Fibroblast of skin of right quadriceps (primary cell): ENCODE measurements at regions not wholly inside any gene's neighbourhood (a gene's known extent, or its start where the extent isn't known, plus 50 kb on each side); places are given as distances from the start of the nearest gene placed in this dataset.
"Not testable (repeated sequence)": the region's sequence is repeated elsewhere in the genome, so short reads cannot be mapped to it uniquely, and the experiment has no call there.

Source experiments
- DNase-seq: peaks from one replicate; pipeline ENCODE4 v3.0.0-alpha.2; 2013

DNA sequence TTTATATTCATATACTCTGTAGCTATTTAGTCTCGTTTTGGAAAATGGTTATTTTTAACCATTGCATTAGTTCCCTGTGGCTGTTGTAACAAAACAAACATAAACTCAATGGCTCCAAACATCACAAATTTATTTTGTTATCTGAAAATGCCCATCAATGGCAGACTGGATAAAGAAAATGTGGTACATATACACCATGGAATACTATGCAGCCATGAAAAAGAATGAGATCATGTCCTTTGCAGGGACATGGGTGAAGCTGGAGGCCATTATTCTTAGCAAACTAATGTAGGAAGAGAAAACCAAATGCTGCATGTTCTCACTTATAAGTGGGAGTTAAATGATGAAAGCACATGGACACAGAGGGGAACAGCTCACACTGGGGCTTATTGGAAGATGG is 938.7 kb downstream of the NLGN4X start:
- not testable (repeated sequence) for DNase-seq

DNA sequence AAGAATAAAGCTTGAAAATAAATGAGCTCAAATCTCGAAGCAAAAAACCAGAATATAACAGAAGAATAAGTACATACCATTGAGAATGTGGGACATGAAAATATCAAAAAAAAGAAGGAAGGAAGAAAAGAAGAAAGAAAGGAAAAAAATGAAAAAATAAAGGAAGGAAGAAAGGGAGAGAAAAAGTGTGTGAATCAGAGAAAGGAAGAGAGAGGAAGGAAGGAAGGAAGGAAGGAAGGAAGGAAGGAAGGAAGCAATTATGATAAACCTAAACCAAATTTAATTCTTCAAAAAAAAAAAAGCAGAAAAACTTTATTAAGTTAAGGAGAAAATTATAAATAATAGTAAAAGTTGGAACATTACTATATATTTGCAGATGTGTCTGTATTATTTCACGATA is 949.8 kb downstream of the NLGN4X start:
- no peak for DNase-seq

DNA sequence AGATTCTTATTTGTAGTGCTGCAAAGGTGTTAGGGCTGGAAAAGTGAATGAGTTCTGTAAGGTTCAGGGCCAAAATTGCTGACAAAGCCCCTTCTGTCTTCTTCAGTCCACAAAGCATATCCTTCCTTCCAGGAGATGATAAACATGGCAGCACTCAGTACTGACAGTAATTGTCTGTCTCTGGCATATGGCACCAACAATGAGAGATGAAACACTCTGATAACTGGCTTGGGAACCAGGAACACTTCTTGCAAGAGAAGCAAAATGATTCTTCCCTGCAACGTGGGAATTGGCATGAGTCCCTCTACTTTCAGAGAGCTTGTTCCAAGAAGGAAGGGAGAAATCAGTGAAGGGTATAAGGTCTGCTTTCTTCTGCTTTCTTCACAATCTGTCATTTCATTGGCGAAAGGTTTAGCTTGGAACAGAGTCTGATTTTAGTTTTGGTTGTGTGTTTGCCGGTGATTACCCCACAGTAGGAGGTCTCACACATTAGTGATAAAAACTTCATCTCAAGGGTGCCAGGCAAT is 963.3 kb downstream of the NLGN4X start:
- no peak for DNase-seq

DNA sequence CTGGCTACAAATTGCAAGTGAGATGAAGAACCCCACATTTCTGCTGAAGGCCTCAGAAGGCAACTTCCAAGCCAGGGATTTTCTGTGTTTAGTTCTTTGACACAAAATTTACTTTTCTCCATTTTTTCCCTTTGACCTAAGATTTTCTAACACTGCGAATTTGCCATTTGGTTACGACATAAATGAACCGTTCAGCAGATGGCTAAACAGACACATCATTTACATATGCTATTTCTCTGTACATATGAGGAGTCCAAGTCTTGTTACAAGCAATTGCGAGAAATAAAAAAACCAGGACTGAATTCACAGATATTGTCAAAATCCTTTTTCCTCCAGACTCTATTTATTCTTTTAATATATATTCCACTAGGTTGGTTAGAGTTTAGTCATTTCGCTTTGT is 978.6 kb downstream of the NLGN4X start:
- no peak for DNase-seq

DNA sequence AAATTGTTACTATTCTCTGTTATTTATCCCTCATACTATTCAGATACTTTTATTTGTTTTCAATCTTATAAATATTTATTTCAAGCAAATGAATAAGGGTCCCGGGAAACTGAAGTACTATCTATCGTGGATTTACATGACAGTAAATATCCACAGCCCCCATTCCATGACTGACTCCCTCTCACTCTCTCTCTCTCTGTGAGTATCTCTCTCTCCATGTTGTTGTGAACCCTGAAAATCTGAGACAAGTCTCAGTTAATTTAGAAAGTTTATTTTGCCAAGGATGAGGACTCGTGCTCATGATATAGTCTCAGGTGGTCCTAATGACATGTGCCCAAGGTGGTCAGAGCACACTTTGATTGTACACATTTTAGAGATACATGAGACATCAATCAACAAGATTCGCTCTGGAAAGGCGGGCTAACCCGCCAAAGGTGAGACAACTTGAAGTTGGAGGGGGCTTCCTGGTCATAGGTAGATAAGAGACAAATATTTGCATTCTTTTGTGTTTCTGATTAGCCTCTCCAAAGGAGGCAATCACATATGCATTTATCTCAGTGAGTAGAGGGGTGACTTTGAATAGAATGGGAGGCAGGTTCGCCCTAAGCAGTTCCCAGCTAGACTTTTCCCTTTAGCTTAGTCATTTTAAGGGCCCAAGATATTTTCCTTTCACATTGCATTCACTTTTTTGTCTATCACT is 986.4 kb downstream of the NLGN4X start:
- no peak for DNase-seq

DNA sequence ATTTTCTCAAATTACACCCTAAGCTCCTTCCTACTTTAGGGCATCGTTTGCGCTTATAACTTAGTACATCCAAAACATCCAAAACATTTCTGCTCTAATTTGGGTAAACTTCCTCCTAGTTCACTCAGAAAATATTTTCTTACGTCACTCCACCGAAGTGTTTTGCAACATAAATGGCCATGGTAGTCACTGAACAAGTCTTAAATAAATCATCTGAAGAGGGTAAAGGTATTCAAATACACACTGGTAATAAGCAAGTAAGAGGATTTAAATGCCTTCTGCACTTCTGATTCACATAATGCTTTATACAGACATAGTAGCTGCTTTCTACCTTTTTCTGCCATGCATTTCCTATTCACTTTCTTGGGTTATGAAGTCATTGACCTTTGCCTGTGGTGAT is 991.9 kb downstream of the NLGN4X start:
- no peak for DNase-seq

DNA sequence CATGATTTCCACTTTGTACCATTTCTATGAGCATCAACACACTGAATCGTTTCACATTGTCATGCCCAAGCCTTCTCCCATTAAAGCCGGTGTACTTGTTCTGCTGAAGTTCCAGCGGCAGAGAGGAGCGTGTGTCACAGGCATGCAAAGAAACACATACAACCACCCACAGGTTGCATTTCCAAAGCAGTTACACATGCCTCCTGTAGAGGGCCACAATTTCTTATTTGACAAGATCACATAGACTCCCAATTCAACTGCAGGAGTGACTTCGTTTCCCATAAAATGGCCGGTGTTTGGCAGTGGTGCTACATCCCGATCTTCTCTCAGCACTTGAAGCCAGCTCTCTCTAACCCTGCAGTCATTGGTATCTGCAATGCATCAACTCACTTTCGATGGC is 992.6 kb downstream of the NLGN4X start:
- no peak for DNase-seq

DNA sequence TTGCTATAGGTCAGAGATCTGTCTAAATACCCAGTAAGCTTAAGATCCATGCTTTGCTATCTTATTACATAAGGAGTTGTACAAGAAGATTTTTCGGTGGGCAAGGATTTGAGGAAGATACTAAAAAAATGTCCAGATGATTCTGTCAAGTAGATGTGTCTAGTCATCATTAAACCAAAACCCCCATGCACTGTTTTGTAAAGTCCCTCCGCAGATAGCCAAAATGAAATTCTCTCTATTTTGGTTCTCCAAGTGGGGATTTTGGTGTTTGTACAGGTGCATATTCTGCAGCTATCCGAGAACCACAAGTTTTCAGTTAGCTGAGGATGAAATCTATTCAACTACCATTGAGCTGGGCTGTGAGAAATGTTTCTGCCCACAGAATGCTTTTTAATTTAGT is 994.8 kb downstream of the NLGN4X start:
- DNase-seq: no peak

DNA sequence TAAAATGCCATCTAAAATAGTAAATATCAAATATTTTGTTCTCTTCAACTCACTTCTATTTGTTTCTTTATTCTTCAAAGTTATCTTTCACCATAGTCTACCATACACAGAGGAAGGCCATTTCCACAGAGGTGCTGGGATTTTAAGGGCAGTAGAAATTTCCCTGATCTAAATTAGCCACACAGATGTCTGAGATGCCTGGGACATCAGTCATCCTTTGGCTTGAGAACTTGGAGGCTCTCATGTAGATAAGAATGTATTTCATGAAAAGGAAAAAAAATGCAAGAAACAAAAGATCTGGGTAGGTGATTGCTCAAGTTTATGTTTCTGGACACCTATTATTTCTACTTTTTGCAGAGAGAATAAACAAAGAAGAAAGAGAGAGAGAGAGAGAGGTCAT is 1008.2 kb downstream of the NLGN4X start:
- DNase-seq: no peak

DNA sequence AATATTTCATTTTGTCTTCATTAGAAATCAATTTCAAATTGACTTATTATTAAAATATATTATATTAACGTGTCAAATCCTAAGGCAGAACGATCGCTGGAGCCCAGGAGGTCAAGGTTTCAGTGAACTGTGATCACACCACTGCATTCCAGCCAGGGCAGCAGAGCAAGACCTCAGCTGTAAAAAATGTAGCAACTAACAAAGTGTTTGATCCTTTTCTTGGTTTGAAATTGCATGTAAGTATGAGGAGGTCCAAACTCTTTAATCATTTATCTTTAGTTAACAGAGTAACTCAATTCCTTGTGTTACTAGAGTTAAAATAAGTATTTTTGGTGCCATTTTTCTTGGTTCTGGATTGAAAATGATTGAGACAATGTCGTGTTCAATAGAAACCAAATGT is 1033.9 kb downstream of the NLGN4X start:
- DNase-seq: no peak

DNA sequence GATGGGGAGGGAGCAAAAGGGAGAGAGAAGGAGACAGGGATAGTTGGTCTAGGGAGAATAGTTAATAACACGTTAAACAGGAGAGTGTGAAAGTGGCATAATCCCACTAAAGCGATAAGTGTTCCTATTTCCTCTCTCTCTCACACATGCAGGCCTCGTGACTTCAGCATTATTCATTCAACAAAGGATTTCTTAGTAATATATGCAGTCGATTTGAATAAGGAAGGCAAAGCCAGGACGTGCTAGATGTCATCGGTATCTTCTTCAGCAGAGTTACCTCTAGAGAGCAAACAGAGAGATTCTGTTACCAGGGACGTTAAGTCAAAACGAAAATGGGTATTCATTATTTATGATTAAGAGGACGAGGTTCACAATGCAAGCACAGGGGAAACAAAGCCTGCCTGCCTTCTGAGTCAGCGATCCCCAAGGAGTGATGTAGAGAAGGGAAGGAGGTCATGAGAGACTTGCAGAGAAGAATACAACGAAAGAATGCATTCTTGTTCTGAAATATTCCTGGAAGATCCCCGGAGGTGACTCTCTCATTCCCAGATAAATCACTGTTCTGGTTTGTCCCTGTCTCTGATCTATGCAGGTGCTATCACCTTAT is 1048.4 kb downstream of the NLGN4X start:
- DNase-seq: no peak

DNA sequence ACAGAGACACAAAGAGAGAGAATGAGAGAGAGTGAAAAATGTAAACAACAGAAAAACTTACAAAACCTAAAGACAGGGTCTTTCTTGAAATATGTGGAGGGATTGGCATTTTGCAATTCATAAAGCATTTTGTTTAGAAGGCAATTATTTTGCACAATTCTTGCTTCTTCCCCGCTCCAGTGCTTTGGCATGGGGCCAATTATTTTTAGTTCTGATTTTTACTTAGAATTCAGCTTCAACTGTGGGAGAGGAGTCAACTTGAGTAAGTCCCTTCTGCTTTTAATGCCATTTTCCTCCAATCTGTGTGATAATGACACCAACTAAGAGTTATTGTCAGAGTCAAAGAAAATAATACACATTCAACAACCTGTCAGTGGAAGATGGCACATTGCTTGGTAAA is 1051.9 kb downstream of the NLGN4X start:
- no peak for DNase-seq

DNA sequence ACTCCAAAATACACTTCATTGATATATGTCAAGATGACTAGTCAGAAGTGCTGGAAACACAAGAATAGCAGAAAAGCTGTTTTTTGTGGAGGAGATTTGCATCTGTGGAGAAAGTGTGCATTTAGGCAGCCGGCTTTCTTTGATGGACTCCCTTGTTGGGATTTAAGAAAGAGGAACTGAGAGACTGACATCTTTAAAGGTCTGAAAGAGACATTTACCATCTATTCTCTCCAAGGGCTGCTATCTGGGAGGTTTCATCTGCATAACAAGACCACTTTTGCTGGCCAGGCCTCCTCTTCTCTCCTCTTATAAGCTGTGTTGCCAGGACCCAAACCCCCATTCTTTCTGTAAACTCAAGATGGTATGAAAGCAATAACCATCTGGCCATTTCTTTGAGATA is 1065.0 kb downstream of the NLGN4X start:
- no peak for DNase-seq

DNA sequence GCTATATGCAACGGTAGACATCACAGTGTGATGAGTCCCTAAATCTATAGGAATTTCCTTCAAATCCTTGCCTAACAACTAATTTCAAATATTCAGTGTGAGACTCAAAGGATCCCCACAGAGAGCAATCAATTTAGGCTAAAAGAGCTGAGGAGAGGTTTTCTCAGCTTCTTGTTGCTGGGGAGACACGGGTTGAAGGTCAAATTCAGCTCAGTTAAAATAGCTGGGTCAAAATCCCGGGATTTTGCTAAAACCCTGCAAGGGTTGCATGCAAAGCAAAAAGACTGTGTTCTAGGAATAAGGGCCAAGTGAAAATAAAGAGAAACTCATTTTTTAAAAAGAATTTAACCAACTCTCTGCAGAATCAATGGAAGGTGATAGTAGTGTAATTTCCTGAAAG is 1073.4 kb downstream of the NLGN4X start:
- no peak for DNase-seq

DNA sequence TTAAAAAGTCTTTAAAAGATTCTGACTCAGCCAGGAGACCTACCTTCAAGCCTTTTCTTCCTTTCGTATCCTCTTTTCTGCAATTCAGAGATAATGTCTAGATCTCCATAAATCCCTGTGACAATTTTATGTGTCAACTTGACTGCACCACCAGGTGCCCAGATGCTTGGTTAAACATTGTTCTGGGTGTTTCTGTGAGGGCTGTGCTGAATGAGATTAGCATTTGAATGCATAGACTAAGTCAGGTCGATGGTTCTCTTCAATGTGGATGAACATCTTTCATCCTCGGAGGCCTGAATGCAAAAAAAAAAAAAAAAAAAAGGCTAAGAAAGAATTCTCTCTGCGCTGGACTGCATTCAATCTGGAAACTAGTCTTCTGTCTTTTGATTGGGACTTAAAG is 1082.7 kb downstream of the NLGN4X start:
- no peak for DNase-seq

DNA sequence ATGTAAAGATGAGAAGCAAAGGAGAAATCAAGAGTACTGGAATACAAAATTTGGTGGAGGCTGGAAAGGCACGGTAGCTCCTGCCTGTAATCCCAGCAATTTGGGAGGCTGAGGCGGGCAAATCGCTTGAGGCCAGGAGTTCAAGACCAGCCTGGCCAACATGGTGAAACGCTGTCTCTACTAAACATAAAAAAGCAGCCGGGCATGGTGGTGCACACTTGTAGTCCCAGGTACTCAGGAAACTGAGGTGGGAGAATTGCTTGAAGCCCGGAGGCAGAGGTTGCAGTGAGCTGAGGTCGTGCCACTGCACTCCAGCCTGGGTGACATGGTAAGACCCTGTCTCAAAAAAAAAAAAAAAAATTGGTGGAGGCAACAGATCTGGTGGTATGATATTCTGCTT is 1086.0 kb downstream of the NLGN4X start:
- no peak for DNase-seq

DNA sequence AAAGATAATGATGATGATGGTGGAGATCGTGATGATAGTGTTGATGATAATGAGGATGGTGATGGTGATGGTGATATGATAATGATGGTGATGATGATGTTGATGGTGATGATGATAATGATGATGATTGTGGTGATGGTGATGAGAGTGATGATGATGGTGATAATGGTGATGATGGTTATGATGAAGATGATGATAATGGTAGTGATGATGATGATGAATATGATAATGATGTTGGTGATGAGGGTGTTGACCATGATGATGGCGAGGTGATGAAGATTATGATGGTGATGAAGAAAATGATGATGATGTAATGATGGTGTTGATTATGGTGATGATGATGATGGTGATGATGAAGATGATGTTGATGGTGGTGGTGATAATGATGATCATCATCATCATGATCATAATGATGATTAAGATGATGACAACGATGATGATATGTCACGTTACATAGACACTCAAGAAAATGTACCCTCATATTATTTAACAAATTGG is 1106.4 kb downstream of the NLGN4X start:
- no peak for DNase-seq

DNA sequence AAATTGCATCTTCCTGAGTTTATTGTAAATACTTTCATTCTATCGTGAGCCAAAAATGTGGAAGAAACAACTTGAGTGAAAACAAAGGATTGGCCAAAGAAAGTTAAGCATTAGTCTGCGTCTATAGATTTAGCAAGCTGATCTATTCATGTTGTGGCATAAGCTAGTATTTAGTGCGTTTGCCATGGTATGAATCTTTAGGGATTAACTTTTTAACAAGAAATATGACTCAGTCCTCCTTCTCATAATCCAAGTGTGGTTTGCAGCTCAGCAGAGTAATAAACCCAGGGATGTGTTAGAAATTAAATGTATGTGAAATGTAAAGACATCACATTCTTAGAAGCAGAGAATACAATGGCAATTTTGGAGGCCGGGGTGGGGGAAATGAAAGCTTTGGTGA is 1110.9 kb downstream of the NLGN4X start:
- DNase-seq: peak; percentile 54

DNA sequence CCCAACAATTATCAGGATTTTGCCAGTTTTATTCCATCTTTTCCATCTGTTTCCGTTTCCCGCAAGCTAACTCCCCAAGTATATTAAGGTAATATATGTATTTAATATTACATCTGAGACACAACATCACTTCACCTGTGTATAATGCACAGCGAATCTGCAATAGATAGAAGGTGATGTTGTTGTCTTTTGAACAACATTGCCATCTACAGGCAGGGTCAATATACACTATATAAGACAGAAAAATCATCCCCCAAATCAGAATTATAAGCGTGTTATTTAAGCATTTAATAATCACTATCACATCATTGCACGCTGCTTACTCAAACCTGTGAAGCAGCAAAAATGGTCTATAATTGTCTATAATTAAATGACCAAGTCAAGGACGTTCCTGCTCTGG is 1115.5 kb downstream of the NLGN4X start:
- no peak for DNase-seq

DNA sequence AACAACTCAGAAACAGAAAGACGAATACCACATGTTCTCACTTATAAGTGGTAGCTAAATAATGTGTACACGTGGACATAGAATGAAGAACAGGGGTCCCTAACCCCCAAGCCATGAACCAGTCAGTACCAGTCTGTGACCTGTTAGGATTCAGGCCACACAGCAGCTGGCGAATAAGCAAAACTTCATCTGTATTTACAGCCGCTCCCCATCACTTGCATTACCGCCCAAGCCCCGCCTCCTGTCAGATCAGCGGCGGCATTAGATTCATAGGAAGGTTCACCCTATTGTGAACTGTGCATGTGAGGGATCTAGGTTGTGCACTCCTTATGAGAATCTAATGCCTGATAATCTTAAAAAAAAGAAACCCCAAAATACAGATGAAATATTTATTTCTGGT is 1128.7 kb downstream of the NLGN4X start:
- DNase-seq: no peak

DNA sequence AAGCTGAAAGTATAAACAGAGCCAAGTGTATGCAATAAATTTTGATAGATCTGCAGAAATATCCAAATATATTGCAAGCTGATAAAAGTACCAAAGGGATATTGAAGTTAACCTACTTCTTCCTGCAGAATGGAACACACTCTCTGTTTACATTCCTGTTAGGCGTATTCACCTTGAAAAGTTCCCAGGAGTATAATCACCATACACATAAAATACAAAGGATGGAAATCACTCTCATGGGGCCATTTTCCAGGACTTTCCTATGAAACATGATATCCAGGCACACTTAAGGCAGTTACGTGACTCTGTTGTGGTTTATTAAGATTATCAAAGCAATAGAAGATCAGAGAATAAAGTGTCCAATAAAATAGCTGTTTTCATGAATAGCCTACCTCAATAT is 1142.3 kb downstream of the NLGN4X start:
- no peak for DNase-seq

DNA sequence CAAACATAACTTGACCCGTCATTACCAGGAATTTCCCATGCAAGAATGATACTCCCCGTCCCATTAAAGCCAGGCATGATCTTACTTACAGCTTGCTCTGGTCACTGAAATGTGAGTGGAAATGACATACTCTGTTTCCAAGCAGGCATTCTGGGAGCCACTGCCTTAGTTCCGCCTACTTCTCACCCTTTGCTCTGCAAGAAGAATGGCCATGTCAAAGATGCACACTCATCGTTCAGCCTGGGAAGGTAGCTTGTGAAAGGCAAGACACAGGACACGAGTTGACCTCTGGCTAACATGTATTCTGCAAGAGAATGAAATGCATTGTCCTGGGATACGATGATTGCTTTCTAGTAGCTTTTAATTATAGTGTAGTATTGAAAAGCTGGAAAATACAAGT is 1144.4 kb downstream of the NLGN4X start:
- no peak for DNase-seq

DNA sequence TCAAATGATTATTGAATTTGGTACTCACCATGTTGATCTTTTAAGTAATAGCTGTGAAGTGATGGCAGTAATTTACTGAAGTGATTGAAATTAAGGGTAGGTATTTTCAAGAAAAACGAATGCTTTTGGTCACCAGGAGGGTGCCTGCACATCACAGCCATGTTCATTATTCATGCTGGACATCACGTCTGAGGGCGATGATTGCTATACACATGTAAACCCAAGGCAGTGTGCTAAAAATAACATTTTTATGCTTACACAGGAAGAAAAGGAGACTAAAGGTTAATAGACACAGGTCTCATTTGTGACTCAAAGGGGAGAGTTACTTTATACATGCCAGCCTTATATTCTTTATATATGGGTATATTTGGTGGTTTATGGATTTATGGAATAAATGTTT is 1146.0 kb downstream of the NLGN4X start:
- no peak for DNase-seq

DNA sequence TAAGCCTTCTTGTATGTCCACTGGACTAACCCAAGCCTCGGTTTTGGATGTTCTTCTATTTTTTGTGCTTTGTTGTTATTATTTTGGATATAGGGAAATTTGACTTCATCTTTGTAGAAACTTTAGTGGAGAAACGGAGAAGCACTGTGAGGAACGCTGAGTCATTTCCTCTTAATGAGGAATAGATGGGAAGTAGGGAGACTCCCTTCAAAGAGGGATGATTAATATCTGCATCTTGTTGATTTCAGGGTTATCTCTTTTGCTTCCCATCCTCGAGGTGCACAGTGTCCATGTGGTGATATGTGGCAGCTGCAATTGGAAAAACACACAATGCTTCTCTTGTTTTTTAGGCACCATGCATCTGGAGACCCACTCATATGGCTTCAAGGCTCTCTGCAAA is 1147.9 kb downstream of the NLGN4X start:
- DNase-seq: no peak

DNA sequence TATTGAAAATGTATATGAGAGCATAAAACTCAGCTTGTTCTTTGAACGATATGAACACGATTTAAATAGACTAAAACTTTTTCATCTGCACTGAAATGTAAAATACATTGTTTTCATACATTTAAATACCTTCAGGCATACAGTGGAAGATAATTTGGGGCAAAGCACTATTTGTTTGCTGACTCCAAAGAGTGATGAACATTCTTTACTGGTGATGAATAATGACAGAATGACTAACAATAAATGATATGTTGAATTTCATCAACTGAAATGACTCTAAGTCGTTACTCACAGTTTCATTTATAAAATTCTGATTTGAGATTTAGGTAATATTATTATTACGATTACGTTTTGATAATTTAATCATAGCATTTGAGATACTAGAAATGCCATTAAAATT is 1160.1 kb downstream of the NLGN4X start:
- no peak for DNase-seq
